Tibial nerve (tissue), 4 donors: ENCODE measurements at regions not wholly inside any gene's neighbourhood (a gene's known extent, or its start where the extent isn't known, plus 50 kb on each side); places are given as distances from the start of the nearest gene placed in this dataset.

Experiments used
- DNase-seq, 2 donors: peaks; one replicate each; pipeline ENCODE4 v3.0.0-alpha.2; 2019; ENCODE audit warnings: low spot score in 2 of 2
- H3K27ac ChIP-seq, 4 donors: fragments of 200-600 bp; sonication (generic) in 3 of 4; one replicate each; pipeline ENCODE4 v1.5.1; 2017 to 2019; ENCODE audit warnings: mild to moderate bottlenecking in 1 of 4
- H3K27me3 ChIP-seq, 2 donors: fragments of 200-600 bp; sonication (generic) in 1 of 2; one replicate each; pipeline versions ENCODE4 v1.5.1 to v1.6.0; 2017 to 2019
- H3K36me3 ChIP-seq, 3 donors: fragments of 200-600 bp; sonication (generic); one replicate each; pipeline ENCODE4 v1.5.1; 2018 to 2019
- H3K4me1 ChIP-seq, 4 donors: fragments of 200-600 bp; sonication (generic) in 3 of 4; one replicate each; pipeline ENCODE4 v1.5.1; 2017 to 2019
- H3K4me3 ChIP-seq, 4 donors: fragments of 200-600 bp; sonication (generic) in 3 of 4; one replicate each; pipeline ENCODE4 v1.5.1; 2017 to 2019; ENCODE audit warnings: mild to moderate bottlenecking in 1 of 4, moderate library complexity in 1 of 4
- H3K9me3 ChIP-seq, 4 donors: fragments of 200-600 bp; sonication (generic) in 3 of 4; one replicate each; pipeline ENCODE4 v1.5.1; 2017 to 2019
- EP300 ChIP-seq, 2 donors: sonication (generic); formaldehyde crosslinking; IDR thresholded peaks; one replicate each; pipeline ENCODE4 v1.6.1; 2017; ENCODE audit warnings: antibody characterized with exemption in 2 of 2, mild to moderate bottlenecking in 1 of 2
- POLR2A ChIP-seq, 2 donors: fragments of 450-650 bp; IDR thresholded peaks; one replicate each; pipeline ENCODE4 v1.6.1; 2017; ENCODE audit warnings: antibody characterized with exemption in 2 of 2, mild to moderate bottlenecking in 2 of 2, moderate library complexity in 2 of 2
- WGBS, 2 donors: methylation state at CpG; one replicate each; pipeline ENCODE4 v1.1.5; 2018; 5-methylcytosine and 5-hydroxymethylcytosine counted together
- TF ChIP-seq, protein P1 (sequence below), 5 experiments: fragments of 200-600 bp in 3 of 5; fragments of 450-650 bp in 2 of 5; sonication (generic) in 3 of 5; IDR thresholded peaks; one replicate each; pipeline ENCODE4 v1.5.1; 2016 to 2019; ENCODE audit warnings: antibody characterized with exemption in 5 of 5, mild to moderate bottlenecking in 3 of 5, moderate library complexity in 2 of 5

DNA sequence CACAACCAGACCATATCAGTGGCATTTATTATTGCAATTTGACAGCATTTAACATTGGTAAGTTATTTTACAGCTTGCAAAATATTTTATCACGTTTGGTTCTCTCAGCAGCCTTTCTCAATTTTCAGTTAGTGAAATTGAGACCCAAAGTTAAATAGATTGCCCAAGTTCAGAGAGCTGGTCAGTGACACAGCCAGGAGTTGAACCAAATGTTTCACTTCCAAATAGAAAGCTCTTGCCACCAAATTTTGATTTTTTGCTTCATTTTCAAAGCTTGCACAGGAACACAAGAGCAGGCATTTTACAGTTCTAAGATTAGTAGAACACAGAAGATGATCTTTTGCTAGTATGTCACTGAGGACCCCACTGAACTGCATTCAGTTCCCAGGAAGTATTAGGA is 271.5 kb upstream of the C9orf72 start:
- no peaks in the 10 kb centered on the region for H3K9me3 ChIP-seq
- DNase-seq, result no peak
- no peaks in the 10 kb centered on the region for H3K27me3 ChIP-seq
- H3K4me1 ChIP-seq, result no peaks in the 10 kb centered on the region
- no peak overlapping the region for H3K27ac ChIP-seq
- 50 to 70% methylated on average over 1 of the region's 1 CpG for WGBS, 2 donors
- TF ChIP-seq EP300 (IDR thresholded peaks at IDR 0.05) (no peak), POLR2A (IDR thresholded peaks at IDR 0.05) (no peak)
- TF ChIP-seq, protein P1, sequence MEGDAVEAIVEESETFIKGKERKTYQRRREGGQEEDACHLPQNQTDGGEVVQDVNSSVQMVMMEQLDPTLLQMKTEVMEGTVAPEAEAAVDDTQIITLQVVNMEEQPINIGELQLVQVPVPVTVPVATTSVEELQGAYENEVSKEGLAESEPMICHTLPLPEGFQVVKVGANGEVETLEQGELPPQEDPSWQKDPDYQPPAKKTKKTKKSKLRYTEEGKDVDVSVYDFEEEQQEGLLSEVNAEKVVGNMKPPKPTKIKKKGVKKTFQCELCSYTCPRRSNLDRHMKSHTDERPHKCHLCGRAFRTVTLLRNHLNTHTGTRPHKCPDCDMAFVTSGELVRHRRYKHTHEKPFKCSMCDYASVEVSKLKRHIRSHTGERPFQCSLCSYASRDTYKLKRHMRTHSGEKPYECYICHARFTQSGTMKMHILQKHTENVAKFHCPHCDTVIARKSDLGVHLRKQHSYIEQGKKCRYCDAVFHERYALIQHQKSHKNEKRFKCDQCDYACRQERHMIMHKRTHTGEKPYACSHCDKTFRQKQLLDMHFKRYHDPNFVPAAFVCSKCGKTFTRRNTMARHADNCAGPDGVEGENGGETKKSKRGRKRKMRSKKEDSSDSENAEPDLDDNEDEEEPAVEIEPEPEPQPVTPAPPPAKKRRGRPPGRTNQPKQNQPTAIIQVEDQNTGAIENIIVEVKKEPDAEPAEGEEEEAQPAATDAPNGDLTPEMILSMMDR (IDR thresholded peaks at IDR 0.05), result no peak
- no peak overlapping the region for H3K4me3 ChIP-seq
- no peaks in the 10 kb centered on the region for H3K36me3 ChIP-seq

DNA sequence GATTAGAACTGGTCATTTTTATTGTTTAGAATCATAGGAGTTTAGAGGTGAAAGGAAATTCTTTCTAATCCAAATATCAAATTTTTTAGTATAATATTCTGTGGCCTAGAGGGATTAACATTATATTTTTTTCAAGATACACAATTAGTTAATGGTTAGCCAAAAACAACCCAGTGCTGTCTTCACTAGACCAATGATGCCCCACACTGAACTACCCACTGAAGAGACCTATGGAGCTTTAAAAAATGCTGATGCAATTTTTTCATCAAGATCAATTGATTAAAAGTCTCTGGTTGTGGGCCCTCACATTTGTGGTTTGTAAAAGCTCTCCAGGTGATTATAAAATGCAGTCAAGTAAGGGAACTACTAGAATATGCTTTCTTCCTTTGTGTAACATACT is 274.1 kb upstream of the C9orf72 start:
- Histone ChIP-seq H3K4me3 (no peak overlapping the region), H3K27ac (no peak overlapping the region), H3K27me3 (no peaks in the 10 kb centered on the region), H3K36me3 (no peaks in the 10 kb centered on the region), H3K9me3 (no peaks in the 10 kb centered on the region), H3K4me1 (no peaks in the 10 kb centered on the region)
- no peak for DNase-seq
- TF ChIP-seq, protein P1 (IDR thresholded peaks at IDR 0.05), result no peak
- TF ChIP-seq EP300 (IDR thresholded peaks at IDR 0.05), result no peak
- no peak for TF ChIP-seq POLR2A (IDR thresholded peaks at IDR 0.05)

DNA sequence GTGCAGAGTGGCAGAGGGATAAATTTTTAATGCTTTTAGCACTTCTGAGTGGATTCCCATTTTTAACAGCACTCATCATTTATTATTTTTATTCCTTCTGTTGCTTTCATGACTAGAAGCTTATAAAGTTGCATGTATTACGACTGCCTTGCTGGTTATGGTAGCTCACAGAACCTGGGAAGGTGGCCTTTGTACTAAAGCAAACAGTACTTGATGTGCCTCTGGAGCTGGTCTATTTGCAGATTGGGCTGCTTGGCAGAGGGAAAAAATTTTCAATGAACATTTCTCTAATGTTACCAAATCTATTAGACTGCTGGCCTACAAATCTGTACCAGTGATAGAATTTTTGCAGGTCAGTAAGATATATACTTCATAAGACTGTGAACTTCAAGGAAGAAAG is 274.5 kb upstream of the C9orf72 start:
- Histone ChIP-seq H3K4me1 (no peaks in the 10 kb centered on the region), H3K27me3 (no peaks in the 10 kb centered on the region), H3K4me3 (no peak overlapping the region), H3K36me3 (no peaks in the 10 kb centered on the region), H3K9me3 (no peaks in the 10 kb centered on the region), H3K27ac (no peak overlapping the region)
- TF ChIP-seq EP300 (IDR thresholded peaks at IDR 0.05), result no peak
- TF ChIP-seq POLR2A (IDR thresholded peaks at IDR 0.05), result no peak
- TF ChIP-seq, protein P1 (IDR thresholded peaks at IDR 0.05), result no peak
- no peak for DNase-seq
- WGBS, 2 donors, result 75 to 96% methylated on average over 1 of the region's 1 CpG

DNA sequence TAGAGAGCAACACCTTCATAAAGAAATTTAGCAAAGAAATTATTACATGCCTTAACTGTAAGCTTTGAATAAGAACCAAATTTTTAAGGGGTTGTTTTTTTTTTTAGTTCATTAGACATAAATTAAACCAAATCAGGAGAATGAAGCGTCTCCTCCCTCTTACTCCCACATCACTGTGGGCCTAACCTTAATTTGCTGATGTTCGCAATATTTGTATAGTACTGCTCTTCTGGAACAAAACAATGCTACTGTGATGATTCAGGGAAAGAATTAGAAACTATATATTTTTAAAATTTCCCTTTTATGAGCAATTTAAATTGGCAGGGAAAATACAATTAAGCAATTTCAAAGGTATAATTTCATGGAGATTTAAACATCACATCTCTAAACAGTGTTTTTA is 275.0 kb upstream of the C9orf72 start:
- H3K4me3 ChIP-seq, result no peak overlapping the region
- 89 to 91% methylated on average over 2 of the region's 2 CpGs for WGBS, 2 donors
- no peak for DNase-seq
- no peak overlapping the region for H3K27ac ChIP-seq
- no peaks in the 10 kb centered on the region for H3K27me3 ChIP-seq
- H3K4me1 ChIP-seq, result no peaks in the 10 kb centered on the region
- TF ChIP-seq, protein P1 (IDR thresholded peaks at IDR 0.05), result no peak
- TF ChIP-seq EP300 (IDR thresholded peaks at IDR 0.05), result no peak
- no peak for TF ChIP-seq POLR2A (IDR thresholded peaks at IDR 0.05)
- no peaks in the 10 kb centered on the region for H3K9me3 ChIP-seq
- H3K36me3 ChIP-seq, result no peaks in the 10 kb centered on the region

DNA sequence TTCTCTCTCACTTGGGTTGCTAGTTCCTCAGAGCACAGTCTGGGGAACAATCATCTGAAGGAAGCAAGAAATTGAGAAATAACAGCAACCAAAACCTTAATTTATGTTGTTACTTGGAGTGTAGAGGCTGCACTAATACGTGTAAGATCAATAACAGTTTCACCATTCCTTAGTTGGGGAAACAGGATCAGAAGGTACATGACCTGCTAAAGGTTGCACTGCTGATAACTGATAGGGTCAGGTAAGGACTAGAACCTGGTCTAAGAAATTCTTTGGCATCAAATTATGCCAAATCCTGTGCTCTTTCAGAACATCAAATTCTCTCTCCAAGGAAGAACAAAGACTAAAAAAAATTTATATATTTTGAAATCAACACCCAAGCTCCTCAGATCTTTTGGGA is 278.6 kb upstream of the C9orf72 start:
- 60 to 71% methylated on average over 1 of the region's 1 CpG for WGBS, 2 donors
- no peak overlapping the region for H3K27ac ChIP-seq
- no peaks in the 10 kb centered on the region for H3K36me3 ChIP-seq
- H3K27me3 ChIP-seq, result no peaks in the 10 kb centered on the region
- DNase-seq, result no peak
- TF ChIP-seq POLR2A (IDR thresholded peaks at IDR 0.05) (no peak), EP300 (IDR thresholded peaks at IDR 0.05) (no peak)
- TF ChIP-seq, protein P1 (IDR thresholded peaks at IDR 0.05), result no peak
- H3K9me3 ChIP-seq, result no peaks in the 10 kb centered on the region
- H3K4me1 ChIP-seq, result no peaks in the 10 kb centered on the region
- H3K4me3 ChIP-seq, result no peak overlapping the region
